ENCODE measurements at regions not wholly inside any gene's neighbourhood (a gene's known extent, or its start where the extent isn't known, plus 50 kb on each side); places are given as distances from the start of the nearest gene placed in this dataset.

- Histone ChIP-seq H3K27me3 (no peaks in the 10 kb centered on the region), H3K9me3 (no peaks in the 10 kb centered on the region), H3K36me3 (no peaks in the 10 kb centered on the region), H3K4me1 (no peaks in the 10 kb centered on the region), H3K27ac (no peak overlapping the region), H3K4me3 (no peak overlapping the region)
- DNase-seq (ENCODE audit: low spot score in 2 of 2), result no peak
- no peak for TF ChIP-seq POLR2AphosphoS5 (IDR thresholded peaks at IDR 0.05)
- TF ChIP-seq CTCF (IDR thresholded peaks at IDR 0.05), result no peak
- TF ChIP-seq POLR2A (IDR thresholded peaks at IDR 0.05), result no peak
- intact Hi-C loops (cut with DNase I; ENCODE audit: low total_unique reads), result no loop called here
These were observed 234.2 kb upstream of the OPRM1 start for GRCh38 chr6:153804755-153805330.

DNA sequence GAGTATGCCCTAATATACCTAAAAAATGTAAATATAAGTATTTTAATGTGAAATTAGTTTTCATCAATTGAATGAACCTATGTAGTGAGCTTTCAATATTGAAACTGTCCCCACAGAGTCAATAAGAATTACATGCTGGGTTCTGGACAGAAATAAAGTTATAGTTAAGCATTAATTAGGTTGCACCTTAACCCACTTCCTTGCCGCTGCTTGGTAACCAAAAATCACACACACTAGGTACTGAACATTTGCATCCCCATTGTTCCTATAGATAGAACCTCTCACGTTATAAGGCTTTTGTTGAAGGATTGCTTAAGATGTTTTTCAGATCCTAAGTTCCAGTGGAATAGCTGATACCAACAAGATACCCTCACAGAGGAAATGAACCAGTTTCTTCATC, 237.1 kb upstream of the OPRM1 start:
- DNase-seq (ENCODE audit: low spot score in 2 of 2), result no peak
- no peaks in the 10 kb centered on the region for H3K36me3 ChIP-seq
- H3K27me3 ChIP-seq, result no peaks in the 10 kb centered on the region
- intact Hi-C loops (cut with DNase I; ENCODE audit: low total_unique reads), result no loop called here
- TF ChIP-seq POLR2AphosphoS5 (IDR thresholded peaks at IDR 0.05) (no peak), CTCF (IDR thresholded peaks at IDR 0.05) (no peak)
- no peak overlapping the region for H3K27ac ChIP-seq
- no peaks in the 10 kb centered on the region for H3K9me3 ChIP-seq
- no peak overlapping the region for H3K4me3 ChIP-seq
- no peaks in the 10 kb centered on the region for H3K4me1 ChIP-seq

GRCh38 chr6:153800580-153801188, 238.4 kb upstream of the OPRM1 start:
- H3K9me3 ChIP-seq, result no peaks in the 10 kb centered on the region
- H3K36me3 ChIP-seq, result no peaks in the 10 kb centered on the region
- H3K4me1 ChIP-seq, result no peaks in the 10 kb centered on the region
- no peak overlapping the region for H3K27ac ChIP-seq
- no peaks in the 10 kb centered on the region for H3K27me3 ChIP-seq
- H3K4me3 ChIP-seq, result no peak overlapping the region
- intact Hi-C loops (cut with DNase I; ENCODE audit: low total_unique reads), result no loop called here
- DNase-seq (ENCODE audit: low spot score in 2 of 2), result no peak
- TF ChIP-seq POLR2A (IDR thresholded peaks at IDR 0.05) (no peak), POLR2AphosphoS5 (IDR thresholded peaks at IDR 0.05) (no peak), CTCF (IDR thresholded peaks at IDR 0.05) (no peak)

GRCh38 chr6:153790876-153791473, 248.1 kb upstream of the OPRM1 start:
- Histone ChIP-seq H3K4me1 (no peaks in the 10 kb centered on the region), H3K36me3 (no peaks in the 10 kb centered on the region), H3K4me3 (no peak overlapping the region), H3K27ac (no peak overlapping the region), H3K27me3 (no peaks in the 10 kb centered on the region), H3K9me3 (no peaks in the 10 kb centered on the region)
- intact Hi-C loops (cut with DNase I; ENCODE audit: low total_unique reads), result no loop called here
- TF ChIP-seq POLR2AphosphoS5 (IDR thresholded peaks at IDR 0.05), result no peak
- no peak for TF ChIP-seq POLR2A (IDR thresholded peaks at IDR 0.05)
- TF ChIP-seq CTCF (IDR thresholded peaks at IDR 0.05), result no peak
- DNase-seq (ENCODE audit: low spot score in 2 of 2), result no peak

GRCh38 chr6:153790048-153790447, 249.0 kb upstream of the OPRM1 start:
- Histone ChIP-seq H3K27ac (no peak overlapping the region), H3K36me3 (no peaks in the 10 kb centered on the region), H3K9me3 (no peaks in the 10 kb centered on the region), H3K27me3 (no peaks in the 10 kb centered on the region), H3K4me3 (no peak overlapping the region), H3K4me1 (no peaks in the 10 kb centered on the region)
- intact Hi-C loops (cut with DNase I; ENCODE audit: low total_unique reads), result no loop called here
- no peak for TF ChIP-seq CTCF (IDR thresholded peaks at IDR 0.05)
- DNase-seq (ENCODE audit: low spot score in 2 of 2), result no peak

Measured in breast epithelium (tissue), 4 donors.